ENCODE measurements at regions not wholly inside any gene's neighbourhood (a gene's known extent, or its start where the extent isn't known, plus 50 kb on each side); places are given as distances from the start of the nearest gene placed in this dataset.

- H3K36me3 Mint-ChIP-seq (ENCODE audit: insufficient read depth, unreplicated experiment): no peaks in the 10 kb centered on the region
- no peaks in the 10 kb centered on the region for H3K27me3 Mint-ChIP-seq (ENCODE audit: unreplicated experiment)
- intact Hi-C loops (cut with micrococcal nuclease; ENCODE audit: unreplicated experiment): no loop called here
- DNase-seq: no peak
- peaks cover 6% of the 10 kb centered on the region for H3K9me3 Mint-ChIP-seq (ENCODE audit: low read depth, unreplicated experiment)
- H3K4me1 Mint-ChIP-seq (ENCODE audit: low read depth, unreplicated experiment): no peaks in the 10 kb centered on the region
- TF ChIP-seq, protein P1, sequence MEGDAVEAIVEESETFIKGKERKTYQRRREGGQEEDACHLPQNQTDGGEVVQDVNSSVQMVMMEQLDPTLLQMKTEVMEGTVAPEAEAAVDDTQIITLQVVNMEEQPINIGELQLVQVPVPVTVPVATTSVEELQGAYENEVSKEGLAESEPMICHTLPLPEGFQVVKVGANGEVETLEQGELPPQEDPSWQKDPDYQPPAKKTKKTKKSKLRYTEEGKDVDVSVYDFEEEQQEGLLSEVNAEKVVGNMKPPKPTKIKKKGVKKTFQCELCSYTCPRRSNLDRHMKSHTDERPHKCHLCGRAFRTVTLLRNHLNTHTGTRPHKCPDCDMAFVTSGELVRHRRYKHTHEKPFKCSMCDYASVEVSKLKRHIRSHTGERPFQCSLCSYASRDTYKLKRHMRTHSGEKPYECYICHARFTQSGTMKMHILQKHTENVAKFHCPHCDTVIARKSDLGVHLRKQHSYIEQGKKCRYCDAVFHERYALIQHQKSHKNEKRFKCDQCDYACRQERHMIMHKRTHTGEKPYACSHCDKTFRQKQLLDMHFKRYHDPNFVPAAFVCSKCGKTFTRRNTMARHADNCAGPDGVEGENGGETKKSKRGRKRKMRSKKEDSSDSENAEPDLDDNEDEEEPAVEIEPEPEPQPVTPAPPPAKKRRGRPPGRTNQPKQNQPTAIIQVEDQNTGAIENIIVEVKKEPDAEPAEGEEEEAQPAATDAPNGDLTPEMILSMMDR (IDR thresholded peaks at IDR 0.05; ENCODE audit: unreplicated experiment): no peak
- BruUV-seq (replicated peaks): no TSS peak
- H3K4me3 Mint-ChIP-seq (ENCODE audit: low read depth, unreplicated experiment): no peak overlapping the region
- H3K27ac Mint-ChIP-seq (ENCODE audit: unreplicated experiment): no peak overlapping the region
- CTCF ChIA-PET: no interaction called here
Observed at GRCh38 chr10:85231534-85232270, 903.3 kb downstream of the CCSER2 start.

DNA sequence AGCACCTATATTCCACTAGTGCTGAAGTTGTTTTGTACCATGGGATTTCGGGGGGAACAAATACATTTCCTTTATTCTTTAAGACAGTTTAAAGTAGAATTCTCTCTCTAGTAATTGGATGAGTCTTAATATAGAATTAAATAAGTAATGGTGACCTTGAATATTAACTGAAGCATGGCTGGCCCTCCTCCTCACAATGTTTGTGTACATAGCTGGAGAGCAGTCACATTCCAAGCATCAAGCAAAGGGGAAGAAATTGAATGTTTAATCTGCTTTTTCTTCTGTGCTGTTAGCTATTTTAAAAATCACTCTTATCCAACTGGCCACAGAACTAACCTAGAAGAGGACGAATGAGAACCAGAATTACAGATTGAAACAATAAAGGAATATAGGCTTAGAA lies 906.9 kb downstream of the CCSER2 start:
- Mint-ChIP-seq H3K4me3 (ENCODE audit: low read depth, unreplicated experiment) (no peak overlapping the region), H3K27ac (ENCODE audit: unreplicated experiment) (no peak overlapping the region), H3K4me1 (ENCODE audit: low read depth, unreplicated experiment) (no peaks in the 10 kb centered on the region), H3K9me3 (ENCODE audit: low read depth, unreplicated experiment) (peaks cover 4% of the 10 kb centered on the region), H3K27me3 (ENCODE audit: unreplicated experiment) (no peaks in the 10 kb centered on the region), H3K36me3 (ENCODE audit: insufficient read depth, unreplicated experiment) (no peaks in the 10 kb centered on the region)
- CTCF ChIA-PET: no interaction called here
- intact Hi-C loops (cut with micrococcal nuclease; ENCODE audit: unreplicated experiment): no loop called here
- no peak for DNase-seq
- BruUV-seq (replicated peaks): no TSS peak
- TF ChIP-seq, protein P1 (IDR thresholded peaks at IDR 0.05; ENCODE audit: unreplicated experiment): no peak

- TF ChIP-seq, protein P1 (IDR thresholded peaks at IDR 0.05; ENCODE audit: unreplicated experiment): no peak
- Mint-ChIP-seq H3K27me3 (ENCODE audit: unreplicated experiment) (no peaks in the 10 kb centered on the region), H3K36me3 (ENCODE audit: insufficient read depth, unreplicated experiment) (no peaks in the 10 kb centered on the region), H3K4me1 (ENCODE audit: low read depth, unreplicated experiment) (no peaks in the 10 kb centered on the region), H3K9me3 (ENCODE audit: low read depth, unreplicated experiment) (peaks cover 3% of the 10 kb centered on the region), H3K4me3 (ENCODE audit: low read depth, unreplicated experiment) (no peak overlapping the region), H3K27ac (ENCODE audit: unreplicated experiment) (no peak overlapping the region)
- no TSS peak for BruUV-seq (replicated peaks)
- intact Hi-C loops (cut with micrococcal nuclease; ENCODE audit: unreplicated experiment): no loop called here
- no peak for DNase-seq
- CTCF ChIA-PET: no interaction called here
Observed at GRCh38 chr10:85238676-85239075, 910.3 kb downstream of the CCSER2 start.

DNA sequence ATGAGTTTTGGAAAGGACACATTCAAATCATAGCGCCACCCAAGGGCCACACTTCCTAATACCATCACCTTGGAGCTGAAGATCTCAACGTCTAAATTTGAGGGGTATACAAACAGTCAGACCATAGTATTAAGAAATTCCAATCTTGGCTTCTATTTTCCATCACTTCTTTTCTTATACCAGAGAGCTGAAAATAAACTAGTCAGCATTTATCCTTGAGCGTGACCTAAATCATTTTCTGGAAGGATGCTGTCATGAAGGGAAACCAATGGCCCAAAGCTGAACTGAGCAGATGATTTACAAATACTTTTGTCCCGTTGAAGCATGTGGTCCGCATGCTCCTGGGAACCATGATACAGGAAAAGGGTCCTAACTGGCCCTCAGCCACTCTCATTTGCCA lies 921.9 kb downstream of the CCSER2 start:
- intact Hi-C loops (cut with micrococcal nuclease; ENCODE audit: unreplicated experiment): no loop called here
- peaks cover 2% of the 10 kb centered on the region for H3K9me3 Mint-ChIP-seq (ENCODE audit: low read depth, unreplicated experiment)
- no peaks in the 10 kb centered on the region for H3K4me1 Mint-ChIP-seq (ENCODE audit: low read depth, unreplicated experiment)
- CTCF ChIA-PET: no interaction called here
- H3K36me3 Mint-ChIP-seq (ENCODE audit: insufficient read depth, unreplicated experiment): no peaks in the 10 kb centered on the region
- no peak overlapping the region for H3K4me3 Mint-ChIP-seq (ENCODE audit: low read depth, unreplicated experiment)
- TF ChIP-seq, protein P1 (IDR thresholded peaks at IDR 0.05; ENCODE audit: unreplicated experiment): no peak
- no peak overlapping the region for H3K27ac Mint-ChIP-seq (ENCODE audit: unreplicated experiment)
- H3K27me3 Mint-ChIP-seq (ENCODE audit: unreplicated experiment): no peaks in the 10 kb centered on the region
- no peak for DNase-seq
- no TSS peak for BruUV-seq (replicated peaks)
